HepG2 (cell line): ENCODE measurements at regions not wholly inside any gene's neighbourhood (a gene's known extent, or its start where the extent isn't known, plus 50 kb on each side); places are given as distances from the start of the nearest gene placed in this dataset.

ENCODE experiments used
- BRD4 ChIP-seq: sonication (generic); formaldehyde crosslinking; IDR thresholded peaks from 2 replicates; pipeline ENCODE4 v1.4.0; 2020; ENCODE audit warnings: missing genetic modification reagents
- CBX1 ChIP-seq: IDR thresholded peaks from one replicate; pipeline ENCODE4 v1.6.1; 2016; ENCODE audit warnings: antibody characterized with exemption, low read depth
- CEBPZ ChIP-seq: IDR thresholded peaks from 2 replicates; pipeline ENCODE4 v1.6.1; 2012; ENCODE audit warnings: low read length, improper control_type of control experiment
- EEA1 ChIP-seq: sonication (generic); formaldehyde crosslinking; IDR thresholded peaks from 2 replicates; pipeline ENCODE4 v1.5.1; 2020; ENCODE audit warnings: mild to moderate bottlenecking, missing genetic modification reagents, borderline replicate concordance
- FOSL2 ChIP-seq: sonication (generic); formaldehyde crosslinking; IDR thresholded peaks from 2 replicates; pipeline ENCODE4 v1.4.0; 2020; ENCODE audit warnings: missing genetic modification reagents
- GRHL1 ChIP-seq: sonication (generic); formaldehyde crosslinking; conservative IDR thresholded peaks from 2 replicates; pipeline ENCODE4 v1.8.0; 2022; ENCODE audit warnings: missing genetic modification reagents
- KDM2A ChIP-seq: sonication (generic); formaldehyde crosslinking; IDR thresholded peaks from 2 replicates; pipeline ENCODE4 v1.4.0; 2020; ENCODE audit warnings: low read depth, missing genetic modification reagents, borderline replicate concordance
- NFATC3 ChIP-seq: sonication (generic); formaldehyde crosslinking; IDR thresholded peaks from 2 replicates; pipeline ENCODE4 v1.5.1; 2020; ENCODE audit warnings: mild to moderate bottlenecking, missing genetic modification reagents
- NFE2L1 ChIP-seq: sonication (generic); formaldehyde crosslinking; IDR thresholded peaks from 2 replicates; pipeline ENCODE4 v1.4.0; 2020; ENCODE audit warnings: missing genetic modification reagents, mild to moderate bottlenecking, borderline replicate concordance
- PHF21A ChIP-seq: sonication (generic); formaldehyde crosslinking; IDR thresholded peaks from 2 replicates; pipeline ENCODE4 v1.5.0; 2020; ENCODE audit warnings: mild to moderate bottlenecking, missing genetic modification reagents
- SOX5 ChIP-seq: IDR thresholded peaks from 2 replicates; pipeline ENCODE4 v1.6.1; 2016; ENCODE audit warnings: borderline replicate concordance
- ZBTB44 ChIP-seq: sonication (generic); formaldehyde crosslinking; IDR thresholded peaks from 2 replicates; pipeline ENCODE4 v1.4.0; 2020; ENCODE audit warnings: missing genetic modification reagents
- ZBTB7A ChIP-seq: sonication (generic); formaldehyde crosslinking; IDR thresholded peaks from 2 replicates; pipeline ENCODE4 v1.8.0; 2022; ENCODE audit warnings: mild to moderate bottlenecking, missing genetic modification reagents
- ZFX ChIP-seq: sonication (generic); formaldehyde crosslinking; IDR thresholded peaks from 2 replicates; pipeline ENCODE4 v1.4.0; 2020; ENCODE audit warnings: mild to moderate bottlenecking, low read depth, missing genetic modification reagents, moderate library complexity
- ZNF10 ChIP-seq: sonication (generic); formaldehyde crosslinking; IDR thresholded peaks from 2 replicates; pipeline ENCODE4 v1.4.0; 2020; ENCODE audit warnings: mild to moderate bottlenecking, low read depth, missing genetic modification reagents, borderline replicate concordance
- ZNF20 ChIP-seq: sonication (generic); formaldehyde crosslinking; IDR thresholded peaks from 2 replicates; pipeline ENCODE4 v1.4.0; 2020; ENCODE audit warnings: mild to moderate bottlenecking, moderate library complexity, missing genetic modification reagents
- ZNF451 ChIP-seq: sonication (generic); formaldehyde crosslinking; IDR thresholded peaks from 2 replicates; pipeline ENCODE4 v1.5.0; 2020; ENCODE audit warnings: mild to moderate bottlenecking, missing genetic modification reagents
- ZNF740 ChIP-seq: sonication (generic); formaldehyde crosslinking; IDR thresholded peaks from 2 replicates; pipeline ENCODE4 v1.4.0; 2020; ENCODE audit warnings: missing genetic modification reagents
- ZNF770 ChIP-seq: sonication (generic); formaldehyde crosslinking; IDR thresholded peaks from 2 replicates; pipeline ENCODE4 v1.5.0; 2020; ENCODE audit warnings: mild to moderate bottlenecking, missing genetic modification reagents
- ZNF782 ChIP-seq: sonication (generic); formaldehyde crosslinking; IDR thresholded peaks from 2 replicates; pipeline ENCODE4 v1.4.0; 2020; ENCODE audit warnings: missing genetic modification reagents, mild to moderate bottlenecking, borderline replicate concordance
- ZNF816 ChIP-seq: sonication (generic); formaldehyde crosslinking; IDR thresholded peaks from 2 replicates; pipeline ENCODE4 v1.8.0; 2022; ENCODE audit warnings: missing genetic modification reagents, mild to moderate bottlenecking, borderline replicate concordance
- ZSCAN30 ChIP-seq: sonication (generic); formaldehyde crosslinking; IDR thresholded peaks from 2 replicates; pipeline ENCODE4 v1.5.0; 2020; ENCODE audit warnings: mild to moderate bottlenecking, missing genetic modification reagents

- no peak for TF ChIP-seq CEBPZ
- TF ChIP-seq NFATC3 (CRISPR knock-in tag) = no peak
- no peak for TF ChIP-seq ZSCAN30 (CRISPR knock-in tag)
- no peak for TF ChIP-seq CBX1
- TF ChIP-seq ZNF451 = no peak
- TF ChIP-seq NFE2L1 (CRISPR knock-in tag) = no peak
- no peak for TF ChIP-seq BRD4 (CRISPR knock-in tag)
- no peak for TF ChIP-seq ZBTB7A (CRISPR knock-in tag)
- TF ChIP-seq SOX5 = no peak
- TF ChIP-seq ZNF770 (CRISPR knock-in tag) = peak; percentile 88
- TF ChIP-seq ZFX = no peak
- no peak for TF ChIP-seq ZNF816 (CRISPR knock-in tag)
- TF ChIP-seq ZBTB44 (CRISPR knock-in tag) = no peak
- no peak for TF ChIP-seq PHF21A (CRISPR knock-in tag)
- TF ChIP-seq EEA1 = no peak
- TF ChIP-seq FOSL2 = no peak
- no peak for TF ChIP-seq ZNF10 (CRISPR knock-in tag)
- TF ChIP-seq ZNF740 = no peak
- TF ChIP-seq KDM2A (CRISPR knock-in tag) = no peak
- TF ChIP-seq ZNF782 = no peak
- no peak for TF ChIP-seq GRHL1
- TF ChIP-seq ZNF20 = no peak
These were observed 92.8 kb downstream of the TMEM17 start (continued) for GRCh38 chr2:62413116-62413663.
